NB4 (cell line): ENCODE measurements at regions not wholly inside any gene's neighbourhood (a gene's known extent, or its start where the extent isn't known, plus 50 kb on each side); places are given as distances from the start of the nearest gene placed in this dataset.

ENCODE experiments used
- POLR2A ChIP-seq: IDR thresholded peaks from 2 replicates; pipeline ENCODE4 v1.6.1; 2011; ENCODE audit warnings: mild to moderate bottlenecking; ENCODE audit not compliant: insufficient read length; ENCODE audit errors: extremely low read depth
- TF ChIP-seq, protein P1 (sequence below): IDR thresholded peaks from one replicate; pipeline ENCODE4 v1.5.1; 2012; ENCODE audit warnings: low read depth, low read length
- TF ChIP-seq, protein P2 (sequence below): IDR thresholded peaks from 2 replicates; pipeline ENCODE4 v1.6.1; 2011; ENCODE audit warnings: low read depth, low read length

DNA sequence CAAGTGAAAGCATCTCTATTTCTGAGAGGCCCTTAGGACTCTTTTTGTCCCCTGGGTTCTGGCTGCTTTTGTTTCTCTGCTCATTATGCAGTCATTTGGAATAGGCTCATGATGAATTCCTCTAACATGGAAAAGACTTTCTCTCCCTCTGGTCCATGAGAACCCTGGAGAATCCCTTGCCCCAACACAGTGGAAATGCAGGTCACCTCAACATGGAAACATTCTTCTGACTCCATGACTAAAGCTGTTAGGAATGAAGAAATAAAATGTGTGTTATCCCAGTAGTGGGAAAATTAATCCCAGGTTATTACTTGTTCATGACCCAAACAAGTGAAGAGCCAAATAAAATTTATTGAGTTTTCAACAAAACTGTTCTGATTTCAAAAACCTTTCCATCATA, 458.6 kb downstream of the EPM2A start:
- TF ChIP-seq, protein P1, sequence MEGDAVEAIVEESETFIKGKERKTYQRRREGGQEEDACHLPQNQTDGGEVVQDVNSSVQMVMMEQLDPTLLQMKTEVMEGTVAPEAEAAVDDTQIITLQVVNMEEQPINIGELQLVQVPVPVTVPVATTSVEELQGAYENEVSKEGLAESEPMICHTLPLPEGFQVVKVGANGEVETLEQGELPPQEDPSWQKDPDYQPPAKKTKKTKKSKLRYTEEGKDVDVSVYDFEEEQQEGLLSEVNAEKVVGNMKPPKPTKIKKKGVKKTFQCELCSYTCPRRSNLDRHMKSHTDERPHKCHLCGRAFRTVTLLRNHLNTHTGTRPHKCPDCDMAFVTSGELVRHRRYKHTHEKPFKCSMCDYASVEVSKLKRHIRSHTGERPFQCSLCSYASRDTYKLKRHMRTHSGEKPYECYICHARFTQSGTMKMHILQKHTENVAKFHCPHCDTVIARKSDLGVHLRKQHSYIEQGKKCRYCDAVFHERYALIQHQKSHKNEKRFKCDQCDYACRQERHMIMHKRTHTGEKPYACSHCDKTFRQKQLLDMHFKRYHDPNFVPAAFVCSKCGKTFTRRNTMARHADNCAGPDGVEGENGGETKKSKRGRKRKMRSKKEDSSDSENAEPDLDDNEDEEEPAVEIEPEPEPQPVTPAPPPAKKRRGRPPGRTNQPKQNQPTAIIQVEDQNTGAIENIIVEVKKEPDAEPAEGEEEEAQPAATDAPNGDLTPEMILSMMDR = no peak
- TF ChIP-seq, protein P2, sequence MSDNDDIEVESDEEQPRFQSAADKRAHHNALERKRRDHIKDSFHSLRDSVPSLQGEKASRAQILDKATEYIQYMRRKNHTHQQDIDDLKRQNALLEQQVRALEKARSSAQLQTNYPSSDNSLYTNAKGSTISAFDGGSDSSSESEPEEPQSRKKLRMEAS = no peak
- TF ChIP-seq POLR2A = no peak
